Endodermal cell (in vitro differentiated cells): ENCODE measurements at regions not wholly inside any gene's neighbourhood (a gene's known extent, or its start where the extent isn't known, plus 50 kb on each side); places are given as distances from the start of the nearest gene placed in this dataset.
"Not testable (repeated sequence)": the region's sequence is repeated elsewhere in the genome, so short reads cannot be mapped to it uniquely, and the experiment has no call there.

Source experiments
- DNase-seq: peaks from one replicate; pipeline ENCODE4 v3.0.0-alpha.2; 2017
- H3K27ac ChIP-seq: 2 replicates; pipeline ENCODE4 v1.5.1; 2013; ENCODE audit warnings: mild to moderate bottlenecking, low read depth, low read length, moderate library complexity
- H3K27me3 ChIP-seq: 2 replicates; pipeline ENCODE4 v1.6.1; 2013; ENCODE audit warnings: mild to moderate bottlenecking, low read length, moderate library complexity; ENCODE audit not compliant: insufficient read depth, control insufficient read depth, poor library complexity, severe bottlenecking
- H3K36me3 ChIP-seq: 2 replicates; pipeline ENCODE4 v1.7.0; 2013; ENCODE audit warnings: mild to moderate bottlenecking, low read length, moderate library complexity; ENCODE audit not compliant: control insufficient read depth, insufficient read depth
- H3K4me1 ChIP-seq: one replicate; pipeline ENCODE4 v1.7.0; 2013; ENCODE audit warnings: low read length; ENCODE audit not compliant: control insufficient read depth, insufficient read depth
- H3K4me3 ChIP-seq: 2 replicates; pipeline ENCODE4 v1.5.1; 2013; ENCODE audit warnings: mild to moderate bottlenecking, low read length, moderate library complexity
- H3K9ac ChIP-seq: 2 replicates; pipeline ENCODE4 v1.6.1; 2013; ENCODE audit warnings: mild to moderate bottlenecking, low read length, moderate library complexity; ENCODE audit not compliant: poor library complexity, severe bottlenecking; ENCODE audit errors: extremely low read depth
- H3K9me3 ChIP-seq: 2 replicates; pipeline ENCODE4 v1.6.1; 2013; ENCODE audit warnings: mild to moderate bottlenecking, low read length, moderate library complexity; ENCODE audit not compliant: control insufficient read depth
- H3K27ac Mint-ChIP-seq: 2 replicates; pipeline ENCODE4 v1.8.0; 2020; ENCODE audit warnings: mixed read lengths
- H3K27me3 Mint-ChIP-seq: 2 replicates; pipeline ENCODE4 v1.8.0; 2021; ENCODE audit warnings: mild to moderate bottlenecking, mixed read lengths; ENCODE audit not compliant: insufficient read depth
- H3K36me3 Mint-ChIP-seq: 2 replicates; pipeline ENCODE4 v1.8.0; 2020; ENCODE audit warnings: low read depth, mixed read lengths
- H3K4me1 Mint-ChIP-seq: 2 replicates; pipeline ENCODE4 v1.8.0; 2020; ENCODE audit warnings: mixed read lengths
- H3K4me3 Mint-ChIP-seq: 2 replicates; pipeline ENCODE4 v1.8.0; 2020; ENCODE audit warnings: mild to moderate bottlenecking, moderate library complexity, mixed read lengths
- H3K9me3 Mint-ChIP-seq: 2 replicates; pipeline ENCODE4 v1.8.0; 2020; ENCODE audit warnings: mild to moderate bottlenecking, mixed read lengths
- CTCF ChIP-seq: fragments of 200-600 bp; sonication (generic); conservative IDR thresholded peaks from 2 replicates; pipeline ENCODE4 v1.5.0; 2021; ENCODE audit warnings: antibody characterized with exemption, mild to moderate bottlenecking
- WGBS, 2 experiments: methylation state at CpG; one replicate each; pipeline versions ENCODE4 v1.1.5 to v1.1.7; 2013; ENCODE audit warnings: missing lambda C conversion rate in 2 of 2, mixed read lengths in 1 of 2; ENCODE audit not compliant: insufficient coverage in 1 of 2, insufficient read length in 1 of 2; 5-methylcytosine and 5-hydroxymethylcytosine counted together

- TF ChIP-seq CTCF = no peak
- no peak for DNase-seq
- Histone ChIP-seq H3K27me3 (no peaks in the 10 kb centered on the region), H3K27ac (no peak overlapping the region), H3K9me3 (no peaks in the 10 kb centered on the region), H3K36me3 (no peaks in the 10 kb centered on the region), H3K4me1 (no peaks in the 10 kb centered on the region), H3K9ac (no peak overlapping the region), H3K4me3 (no peak overlapping the region)
- H3K4me3 Mint-ChIP-seq = no peak overlapping the region
- no peaks in the 10 kb centered on the region for H3K4me1 Mint-ChIP-seq
- H3K27me3 Mint-ChIP-seq = no peaks in the 10 kb centered on the region
- H3K27ac Mint-ChIP-seq = no peak overlapping the region
- H3K9me3 Mint-ChIP-seq = no peaks in the 10 kb centered on the region
- no peaks in the 10 kb centered on the region for H3K36me3 Mint-ChIP-seq
These were observed 221.5 kb downstream of the CYB561 start for GRCh38 chr17:63224644-63225043.

GRCh38 chr17:63226720-63227119 is 219.4 kb downstream of the CYB561 start:
- H3K4me3 ChIP-seq, H3K36me3 Mint-ChIP-seq, H3K4me1 ChIP-seq, H3K27me3 ChIP-seq, H3K9me3 ChIP-seq, H3K27me3 Mint-ChIP-seq, H3K36me3 ChIP-seq, H3K4me1 Mint-ChIP-seq, H3K4me3 Mint-ChIP-seq, DNase-seq, H3K27ac Mint-ChIP-seq, H3K9ac ChIP-seq, H3K27ac ChIP-seq: not testable (repeated sequence)
- peaks cover 14% of the 10 kb centered on the region for H3K9me3 Mint-ChIP-seq

DNA sequence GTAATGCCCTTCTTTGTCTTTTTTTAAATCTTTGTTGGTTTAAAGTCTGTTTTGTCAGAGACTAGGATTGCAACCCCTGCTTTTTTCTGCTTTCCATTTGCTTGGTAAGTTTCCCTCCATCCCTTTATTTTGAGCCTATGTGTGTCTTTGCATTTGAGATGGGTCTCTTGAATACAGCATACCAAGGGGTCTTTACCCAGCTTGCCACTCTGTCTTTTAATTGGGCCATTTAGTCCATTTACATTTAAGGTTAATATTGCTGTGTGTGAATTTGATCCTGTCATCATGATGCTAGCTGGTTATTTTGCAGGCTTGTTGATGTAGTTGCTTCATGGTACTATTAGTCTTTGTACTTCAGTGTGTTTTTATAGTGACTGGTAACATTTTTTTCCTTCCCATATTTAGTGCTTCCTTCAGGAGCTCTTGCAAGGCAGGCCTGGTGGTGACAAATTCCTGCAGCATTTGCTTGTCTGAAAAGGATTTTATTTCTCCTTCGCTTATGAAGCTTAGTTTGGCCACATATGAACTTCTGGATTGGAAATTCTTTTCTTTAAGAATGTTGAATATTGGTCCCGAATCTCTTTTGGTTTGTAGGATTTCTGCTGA is 215.0 kb downstream of the CYB561 start:
- H3K27ac ChIP-seq, H3K27me3 Mint-ChIP-seq, H3K4me3 Mint-ChIP-seq, H3K4me1 ChIP-seq, H3K9ac ChIP-seq, H3K27ac Mint-ChIP-seq, H3K9me3 ChIP-seq, H3K27me3 ChIP-seq, H3K4me1 Mint-ChIP-seq, DNase-seq, H3K4me3 ChIP-seq, H3K36me3 ChIP-seq: not testable (repeated sequence)
- Mint-ChIP-seq H3K9me3 (peaks cover 15% of the 10 kb centered on the region), H3K36me3 (peaks cover 11% of the 10 kb centered on the region)
- 97 to 100% methylated on average over 2 of the region's 2 CpGs for WGBS, 2 experiments

DNA sequence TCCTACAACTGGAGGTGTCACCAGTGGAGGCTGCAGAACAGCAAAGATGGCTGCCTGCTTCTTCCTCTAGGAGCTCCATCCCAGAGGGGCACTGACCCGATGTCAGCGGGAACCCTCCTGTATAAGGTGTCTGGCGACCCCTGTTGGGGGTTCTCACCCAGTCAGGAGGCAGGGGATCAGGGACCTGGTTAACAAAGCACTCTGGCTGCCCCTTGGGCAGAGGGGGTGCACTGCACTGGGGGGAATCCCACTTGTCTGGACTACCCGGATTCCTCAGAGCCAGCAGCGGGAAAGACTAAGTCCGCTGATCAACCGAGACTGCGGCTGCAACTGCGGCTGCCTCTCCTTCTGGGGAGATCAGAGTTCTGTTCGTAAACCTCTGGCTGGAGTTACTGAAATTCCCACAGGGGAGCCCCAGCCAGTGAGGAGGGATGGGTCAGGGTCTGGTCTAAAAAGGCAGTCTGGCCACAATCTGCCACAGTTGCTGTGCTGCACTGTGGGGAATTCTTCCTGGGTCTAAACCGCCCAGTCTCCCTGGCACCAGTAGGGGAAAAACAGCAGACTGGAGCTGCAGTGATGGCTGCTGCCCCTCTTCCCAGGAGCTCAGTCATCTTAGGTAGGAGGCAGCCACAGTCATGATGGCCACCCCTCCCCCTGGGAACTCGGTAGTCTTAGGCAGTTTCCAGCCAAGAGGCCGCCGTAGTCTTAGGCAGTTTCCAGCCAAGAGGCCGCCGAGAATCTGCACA is 213.4 kb downstream of the CYB561 start:
- Histone ChIP-seq H3K27me3 (no peaks in the 10 kb centered on the region), H3K4me3 (no peak overlapping the region), H3K27ac (no peak overlapping the region), H3K36me3 (no peaks in the 10 kb centered on the region), H3K9me3 (peaks cover 10% of the 10 kb centered on the region), H3K9ac (no peak overlapping the region), H3K4me1 (no peaks in the 10 kb centered on the region)
- Mint-ChIP-seq H3K4me1 (no peaks in the 10 kb centered on the region), H3K27me3 (no peaks in the 10 kb centered on the region), H3K9me3 (peaks cover 15% of the 10 kb centered on the region), H3K27ac (no peak overlapping the region), H3K36me3 (peaks cover 11% of the 10 kb centered on the region), H3K4me3 (no peak overlapping the region)
- TF ChIP-seq CTCF = peak; percentile 21
- 92 to 94% methylated on average over 14 to 16 of the region's 16 CpGs for WGBS, 2 experiments
- DNase-seq = peak; percentile 64
